AG04450 (cell line): ENCODE measurements at regions not wholly inside any gene's neighbourhood (a gene's known extent, or its start where the extent isn't known, plus 50 kb on each side); places are given as distances from the start of the nearest gene placed in this dataset.
"Not testable (repeated sequence)": the region's sequence is repeated elsewhere in the genome, so short reads cannot be mapped to it uniquely, and the experiment has no call there.

Source experiments
- CTCF ChIA-PET: fragments of 300-600, 350-600 bp; formaldehyde crosslinking; extraction: SDS; loops from one replicate; lab custom pipeline; 2022; ENCODE audit warnings: antibody characterized with exemption, inconsistent platforms; lab: Charles Lee
- POLR2A ChIA-PET: fragments of 350-600 bp; formaldehyde crosslinking; extraction: SDS; loops from one replicate; lab custom pipeline; 2021; ENCODE audit warnings: antibody characterized with exemption, inconsistent platforms; lab: Yijun Ruan, JAX
- DNase-seq: peaks from one replicate; pipeline ENCODE4 v3.0.0-alpha.2; 2011; ENCODE audit warnings: low read depth, low spot score
- H3K27ac ChIP-seq: one replicate; pipeline ENCODE4 v1.5.1; 2012; ENCODE audit warnings: low read depth, low read length, control low read depth
- H3K27me3 ChIP-seq: one replicate; pipeline ENCODE4 v1.6.0; 2012; ENCODE audit warnings: low read length; ENCODE audit not compliant: control insufficient read depth, insufficient read depth
- H3K4me3 ChIP-seq: 2 replicates; pipeline ENCODE4 v1.5.1; 2011; ENCODE audit warnings: mild to moderate bottlenecking, low read depth, low read length, control low read depth
- H3K9me3 ChIP-seq: 2 replicates; pipeline ENCODE4 v1.5.1; 2012; ENCODE audit warnings: low read length; ENCODE audit not compliant: control insufficient read depth, insufficient read depth
- CTCF ChIP-seq: IDR thresholded peaks from 2 replicates; pipeline ENCODE4 v1.5.1; 2011; ENCODE audit warnings: low read depth, low read length, control low read depth, inconsistent platforms

- POLR2A ChIA-PET: no interaction called here
- CTCF ChIA-PET: no interaction called here
- H3K27ac ChIP-seq: no peak overlapping the region
- no peak for TF ChIP-seq CTCF
- H3K27me3 ChIP-seq: no peaks in the 10 kb centered on the region
- H3K4me3 ChIP-seq: no peak overlapping the region
- peaks cover 4% of the 10 kb centered on the region for H3K9me3 ChIP-seq
- DNase-seq: no peak
These were observed 72.5 kb upstream of the ID2 start for GRCh38 chr2:8609357-8609811.

GRCh38 chr2:8610775-8611174 lies 71.1 kb upstream of the ID2 start:
- H3K27me3 ChIP-seq, H3K27ac ChIP-seq, CTCF ChIA-PET, H3K4me3 ChIP-seq, DNase-seq, POLR2A ChIA-PET, H3K9me3 ChIP-seq: not testable (repeated sequence)

GRCh38 chr2:8611246-8611645 lies 70.6 kb upstream of the ID2 start:
- no peak for DNase-seq
- Histone ChIP-seq H3K27ac (no peak overlapping the region), H3K27me3 (no peaks in the 10 kb centered on the region), H3K9me3 (peaks cover 4% of the 10 kb centered on the region), H3K4me3 (no peak overlapping the region)
- ChIA-PET CTCF (no interaction called here), POLR2A (no interaction called here)
- TF ChIP-seq CTCF: no peak

- CTCF ChIA-PET: interaction anchor here (0.8 kb wide), 1 partner anchor 69 kb away, joined by 3 read pairs; no protein-coding TSS in a partner anchor
These were observed 70.2 kb upstream of the ID2 start for GRCh38 chr2:8611700-8612099.

GRCh38 chr2:8612734-8613179 lies 69.1 kb upstream of the ID2 start:
- no peak for DNase-seq
- Histone ChIP-seq H3K4me3 (no peak overlapping the region), H3K27ac (no peak overlapping the region), H3K9me3 (peaks cover 4% of the 10 kb centered on the region), H3K27me3 (no peaks in the 10 kb centered on the region)
- TF ChIP-seq CTCF: no peak
- ChIA-PET CTCF (no interaction called here), POLR2A (no interaction called here)

More at GRCh38 chr2:8611700-8612099, 70.2 kb upstream of the ID2 start:
- POLR2A ChIA-PET: no interaction called here
- Histone ChIP-seq H3K27me3 (no peaks in the 10 kb centered on the region), H3K4me3 (no peak overlapping the region), H3K27ac (no peak overlapping the region), H3K9me3 (peaks cover 4% of the 10 kb centered on the region)
- TF ChIP-seq CTCF: no peak
- DNase-seq: no peak

GRCh38 chr2:8613207-8613999 lies 68.5 kb upstream of the ID2 start:
- H3K9me3 ChIP-seq: not testable (repeated sequence)

More at GRCh38 chr2:8613207-8613999, 68.5 kb upstream of the ID2 start:
- H3K27me3 ChIP-seq, H3K4me3 ChIP-seq, H3K27ac ChIP-seq, CTCF ChIA-PET, DNase-seq, POLR2A ChIA-PET: not testable (repeated sequence)
